Femur (tissue), 1 donor: ENCODE measurements at regions not wholly inside any gene's neighbourhood (a gene's known extent, or its start where the extent isn't known, plus 50 kb on each side); places are given as distances from the start of the nearest gene placed in this dataset.

Source experiments
- DNase-seq: peaks from one replicate; pipeline ENCODE4 v3.0.0-alpha.2; 2017

DNA sequence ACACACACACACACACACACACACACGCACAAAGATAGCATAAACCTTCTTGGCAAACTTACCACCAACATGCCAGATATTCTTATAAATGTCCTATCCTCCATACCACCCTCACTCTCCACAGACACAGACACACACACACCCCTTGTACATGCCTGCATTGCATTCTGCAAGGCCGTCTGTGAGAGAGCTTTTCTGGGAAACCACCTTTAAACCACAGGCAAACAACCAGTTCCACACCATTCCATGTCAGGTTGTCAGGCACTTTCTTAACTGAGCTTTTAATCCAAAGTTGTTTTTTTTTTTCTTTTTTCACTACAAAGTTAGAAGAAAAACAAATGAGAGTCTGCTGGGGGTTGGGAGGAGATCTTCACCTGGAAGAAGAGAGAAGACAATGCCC is 221.1 kb downstream of the C1D start:
- no peak for DNase-seq

DNA sequence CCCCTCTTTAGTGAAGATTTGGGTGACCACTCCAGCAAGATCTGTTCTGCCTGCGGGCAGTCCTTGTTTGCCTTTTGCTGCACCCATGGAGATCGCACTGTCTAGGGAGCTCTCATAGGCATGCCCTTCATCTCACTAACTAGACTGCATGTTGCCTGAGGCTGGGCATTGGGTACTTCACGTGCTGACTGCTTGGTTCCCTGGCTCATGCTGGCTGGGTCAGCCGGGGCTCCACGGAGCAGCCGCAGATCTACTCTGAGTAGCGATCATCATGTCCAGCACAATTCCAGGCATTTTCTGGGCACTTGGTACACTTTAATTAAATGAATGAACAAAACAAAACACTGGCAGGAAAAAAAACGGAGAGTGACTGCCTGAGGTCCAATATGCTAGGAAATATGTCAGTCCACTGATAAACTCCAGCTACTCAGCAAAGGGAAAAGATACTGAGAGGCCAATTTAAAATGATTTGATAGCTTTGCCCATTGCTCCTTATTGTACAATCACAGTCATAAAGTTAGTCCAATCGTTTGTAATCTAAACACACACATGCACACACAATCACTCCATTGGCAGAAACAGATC is 220.3 kb downstream of the C1D start:
- DNase-seq = no peak

DNA sequence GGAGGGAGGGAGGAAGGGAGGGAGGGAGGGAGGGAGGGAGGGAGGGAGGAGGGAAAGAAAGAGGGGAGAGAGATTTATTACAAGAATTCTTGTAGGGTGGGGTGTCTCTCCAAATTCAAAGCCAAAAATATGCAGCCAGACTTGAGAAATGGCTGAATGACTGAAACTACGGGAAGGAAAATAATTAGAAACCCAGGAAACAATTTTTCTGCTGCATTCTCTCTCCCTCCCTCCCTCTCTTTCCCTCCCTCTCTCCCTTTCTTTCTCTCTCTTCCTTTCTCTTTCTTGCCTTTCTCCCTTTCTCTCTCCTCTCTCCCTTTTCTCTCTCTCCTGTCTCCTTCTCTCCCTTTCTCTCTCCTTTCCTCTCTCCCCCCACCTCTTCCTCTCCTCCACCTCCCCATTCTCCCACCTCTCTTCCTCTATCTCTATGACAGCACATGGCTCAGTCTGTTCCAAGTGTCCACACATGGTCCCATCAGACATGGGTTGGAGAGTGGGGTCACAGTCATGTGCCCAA is 218.7 kb downstream of the C1D start:
- no peak for DNase-seq

GRCh38 chr2:67845621-67846369 is 217.0 kb downstream of the C1D start:
- DNase-seq = no peak

- DNase-seq = peak; percentile 81
Observed at GRCh38 chr2:67846370-67847070, 216.3 kb downstream of the C1D start.

DNA sequence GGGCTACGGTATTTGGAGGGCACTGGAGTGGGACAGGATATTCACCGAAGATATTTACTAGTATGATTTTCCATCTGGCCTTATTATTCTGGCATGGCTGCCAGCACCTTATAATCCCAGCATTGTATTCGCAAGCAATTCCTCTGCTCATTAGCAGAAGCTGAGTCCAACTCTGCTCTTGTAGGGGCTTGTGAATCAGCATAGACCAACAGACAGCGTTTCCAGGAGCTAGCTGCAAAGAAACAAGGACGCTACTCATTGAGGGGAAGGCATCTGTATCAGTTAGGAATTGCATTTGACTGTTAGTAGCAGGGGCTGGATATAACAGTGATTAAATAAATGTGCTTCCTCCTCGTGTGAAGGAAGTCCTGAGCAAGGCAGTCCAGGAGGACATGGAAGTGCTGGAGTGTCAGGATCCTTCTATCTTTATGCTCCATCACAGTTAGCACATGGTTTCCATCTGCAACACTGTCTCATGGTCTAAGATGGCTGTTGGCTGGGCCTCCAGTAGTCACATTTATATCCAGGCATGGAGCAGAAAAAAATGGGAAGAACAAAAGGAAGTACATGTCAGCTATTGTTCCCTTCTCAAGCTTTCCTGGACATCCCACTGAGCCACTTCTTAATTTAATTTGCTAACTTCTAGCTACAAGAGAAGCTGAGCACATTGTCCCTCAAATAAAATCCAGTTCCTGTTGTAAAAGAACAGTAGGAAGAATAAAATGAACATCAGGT is 214.1 kb downstream of the C1D start:
- no peak for DNase-seq

DNA sequence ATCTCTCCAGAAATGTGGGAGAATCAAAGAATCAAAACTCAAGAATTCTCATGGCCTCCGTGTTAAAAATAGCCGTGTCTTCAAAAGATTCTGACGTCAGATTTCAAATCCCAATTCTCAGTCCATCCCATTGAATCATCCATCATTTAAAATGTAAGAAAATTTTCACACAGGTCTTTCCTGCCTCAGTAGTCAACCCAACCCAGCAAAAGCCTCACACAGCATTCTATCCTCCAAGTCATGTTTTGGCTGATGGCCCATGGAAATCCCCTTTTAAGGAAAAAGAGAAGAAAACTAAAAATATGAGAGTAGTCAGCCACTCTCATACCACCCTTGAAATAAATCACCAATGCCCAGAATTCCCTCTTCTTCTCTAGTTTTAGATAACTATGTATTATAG is 211.8 kb downstream of the C1D start:
- no peak for DNase-seq

GRCh38 chr2:67851956-67852824 is 210.6 kb downstream of the C1D start:
- peak; percentile 17 for DNase-seq

- no peak for DNase-seq
Observed at GRCh38 chr2:67854103-67854743, 208.6 kb downstream of the C1D start.

GRCh38 chr2:67854798-67855197 is 208.0 kb downstream of the C1D start:
- DNase-seq = no peak

GRCh38 chr2:67856866-67857265 is 205.9 kb downstream of the C1D start:
- no peak for DNase-seq

- DNase-seq = no peak
Observed at GRCh38 chr2:67857836-67858235, 205.0 kb downstream of the C1D start.

DNA sequence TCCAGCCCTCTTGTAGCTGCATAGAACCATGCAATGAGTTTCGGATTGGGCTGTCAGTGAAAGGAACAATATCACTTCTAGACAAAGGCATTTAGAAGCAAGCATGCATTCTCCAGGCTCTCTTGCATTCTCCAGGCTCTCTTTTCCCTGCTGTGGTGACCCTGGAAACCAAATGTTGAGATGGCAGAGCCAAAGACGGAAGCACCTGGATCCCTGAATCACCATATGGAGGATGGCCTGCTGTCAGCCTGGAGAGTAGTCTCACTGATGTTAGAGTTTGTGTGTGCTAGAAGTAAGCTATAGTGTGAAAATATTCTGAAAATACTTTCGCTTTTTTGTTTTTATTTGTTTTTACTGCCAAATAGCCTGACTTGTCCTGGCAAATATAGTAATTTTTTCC is 203.9 kb downstream of the C1D start:
- DNase-seq = no peak

- DNase-seq = no peak
Observed at GRCh38 chr2:67865917-67866316, 196.9 kb downstream of the C1D start.

GRCh38 chr2:67867735-67868134 is 195.1 kb downstream of the C1D start:
- DNase-seq = no peak

- peak; percentile 49 for DNase-seq
Observed at GRCh38 chr2:67871686-67872412, 191.0 kb downstream of the C1D start.

DNA sequence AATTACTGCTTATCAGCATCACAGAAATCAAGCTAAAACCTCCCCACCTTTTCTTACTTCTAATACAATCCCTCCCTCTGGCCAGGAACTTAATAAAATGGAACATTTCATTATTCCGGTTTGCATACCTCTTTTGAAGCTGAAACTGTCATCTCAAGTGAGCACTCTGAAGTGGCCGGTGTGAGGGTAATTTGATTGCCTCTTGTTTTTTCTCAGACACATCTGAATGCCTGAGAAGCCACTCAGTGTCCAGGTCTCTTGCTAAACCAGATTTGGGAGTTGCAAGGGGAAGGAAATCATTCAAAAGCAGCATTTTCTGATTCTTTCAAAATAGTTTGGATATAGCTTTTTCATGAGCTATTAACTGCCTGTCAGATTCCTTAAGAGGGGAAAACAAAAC is 190.3 kb downstream of the C1D start:
- no peak for DNase-seq

DNA sequence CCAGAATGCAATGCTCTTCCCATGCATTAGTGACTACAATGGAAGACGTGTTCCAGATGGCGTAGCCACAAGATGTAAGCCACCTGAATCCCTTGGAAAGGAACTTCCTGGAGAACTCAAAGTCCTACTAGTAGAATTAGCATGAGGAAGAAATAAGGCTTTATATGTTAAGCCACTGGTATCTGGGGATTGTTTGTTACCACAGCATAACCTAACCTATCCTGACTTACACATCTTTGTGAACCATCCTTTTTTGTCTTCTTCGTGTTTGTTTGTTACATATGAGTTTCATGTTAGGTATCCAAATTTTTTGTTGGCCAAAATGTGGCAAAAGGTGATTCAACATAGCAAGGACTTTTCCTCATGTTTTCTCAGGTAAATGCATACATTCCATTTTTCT is 188.9 kb downstream of the C1D start:
- DNase-seq = no peak

- DNase-seq = no peak
Observed at GRCh38 chr2:67876176-67876575, 186.6 kb downstream of the C1D start.

DNA sequence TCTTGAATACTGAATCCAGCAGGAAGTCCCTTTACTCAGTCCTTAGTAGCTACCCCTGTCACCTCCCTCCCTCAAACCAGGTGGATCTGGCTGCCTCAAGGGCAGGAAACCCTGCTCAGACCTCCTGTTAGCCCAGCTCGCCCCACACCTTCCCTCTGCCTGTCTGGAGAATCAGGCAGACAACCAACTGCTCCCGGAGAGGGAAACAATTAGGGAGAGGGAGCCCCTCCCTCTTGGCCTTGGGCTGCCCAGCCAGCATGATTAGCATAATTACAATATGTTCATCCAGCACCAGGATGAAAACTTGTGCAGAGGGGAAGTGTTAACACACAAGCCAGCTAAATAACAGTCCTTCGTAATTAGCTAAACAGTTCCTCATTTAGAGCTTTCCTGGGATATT is 185.5 kb downstream of the C1D start:
- DNase-seq = no peak

DNA sequence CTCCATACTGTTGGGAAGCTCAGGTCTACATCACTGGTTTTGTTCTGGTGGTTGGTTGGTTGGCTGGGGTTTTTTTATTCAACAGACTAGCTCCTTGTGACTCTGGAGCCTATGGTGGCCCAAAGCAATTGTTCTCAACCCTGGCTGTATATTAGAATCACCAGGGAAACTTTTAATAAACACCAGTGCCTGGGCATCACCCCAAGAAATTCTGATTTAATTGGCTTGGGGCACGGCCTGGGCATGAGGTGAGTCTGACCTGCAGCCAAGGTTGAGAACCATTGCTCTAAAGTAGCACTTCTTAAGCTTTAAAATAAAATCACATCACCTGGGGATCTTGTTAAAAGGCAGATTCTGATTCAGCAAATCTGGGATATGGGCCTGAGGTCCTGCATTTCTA is 184.1 kb downstream of the C1D start:
- no peak for DNase-seq
